Lung (tissue), 11 donors: ENCODE measurements at regions not wholly inside any gene's neighbourhood (a gene's known extent, or its start where the extent isn't known, plus 50 kb on each side); places are given as distances from the start of the nearest gene placed in this dataset.

Experiments
- ATAC-seq: fragments of 200-7000 bp; cut with Tn5 transposase; one replicate; pipeline ENCODE4 v1.9.1; 2020; ENCODE audit warnings: moderate number of reproducible peaks; ENCODE audit not compliant: insufficient read depth, low FRiP score
- DNase-seq, 3 donors: peaks; one replicate each; pipeline ENCODE4 v3.0.0-alpha.2; 2013 to 2017
- H3K27ac ChIP-seq, 2 donors: one replicate each; pipeline ENCODE4 v1.5.1; 2013; ENCODE audit warnings: mild to moderate bottlenecking in 2 of 2, moderate library complexity in 2 of 2, control low read depth in 1 of 2, inconsistent platforms in 1 of 2, low read depth in 1 of 2, low read length in 1 of 2
- H3K27me3 ChIP-seq, 3 donors: one replicate each; pipeline ENCODE4 v1.5.1; 2013; ENCODE audit warnings: low read length in 2 of 3; ENCODE audit not compliant: control insufficient read depth in 3 of 3, insufficient read depth in 3 of 3
- H3K36me3 ChIP-seq, 4 donors: one replicate each; pipeline ENCODE4 v1.5.1; 2013; ENCODE audit warnings: low read length in 4 of 4, mild to moderate bottlenecking in 1 of 4, moderate library complexity in 1 of 4; ENCODE audit not compliant: control insufficient read depth in 4 of 4, insufficient read depth in 4 of 4
- H3K4me1 ChIP-seq, 5 donors: one replicate each; pipeline ENCODE4 v1.5.1; 2013; ENCODE audit warnings: low read length in 5 of 5, mild to moderate bottlenecking in 2 of 5, moderate library complexity in 1 of 5; ENCODE audit not compliant: control insufficient read depth in 5 of 5, insufficient read depth in 5 of 5
- H3K4me3 ChIP-seq: one replicate; pipeline ENCODE4 v1.5.1; 2013; ENCODE audit warnings: mild to moderate bottlenecking, control low read depth, moderate library complexity
- H3K9ac ChIP-seq, 2 donors: one replicate each; pipeline ENCODE4 v1.5.1; 2013; ENCODE audit warnings: low read length in 2 of 2, control low read depth in 1 of 2; ENCODE audit not compliant: insufficient read depth in 1 of 2
- H3K9me3 ChIP-seq, 4 donors: one replicate each; pipeline ENCODE4 v1.5.1; 2013; ENCODE audit warnings: low read length in 3 of 4, mild to moderate bottlenecking in 1 of 4, moderate library complexity in 1 of 4; ENCODE audit not compliant: control insufficient read depth in 4 of 4, insufficient read depth in 3 of 4
- CTCF ChIP-seq: IDR thresholded peaks from 2 replicates; pipeline ENCODE4 v1.5.1; 2012; ENCODE audit warnings: mild to moderate bottlenecking; ENCODE audit errors: control extremely low read depth, extremely low read depth
- WGBS, 2 donors: extraction: QIAGEN DNeasy Blood & Tissue Kit; methylation state at CpG; one replicate each; pipeline ENCODE4 v1.1.7; 2013; 5-methylcytosine and 5-hydroxymethylcytosine counted together
- donor health status: control.
- donor health status: control.
- donor health status: Bipolar disorder and iron deficiency.
- donor health status: healthy.
- donor health status: DM: yes; HTN: yes; CAD: no.

GRCh38 chr15:62601777-62602545 is 436.9 kb upstream of the C2CD4B start:
- DNase-seq (no peak), ATAC-seq (no peak)
- Histone ChIP-seq H3K27me3 (no peaks in the 10 kb centered on the region), H3K4me3 (no peak overlapping the region), H3K4me1 (peaks cover 0 to 17% (median 5%) of the 10 kb centered on the region in 5 donors), H3K36me3 (no peaks in the 10 kb centered on the region), H3K9ac (no peak overlapping the region), H3K27ac (no peak overlapping the region), H3K9me3 (no peaks in the 10 kb centered on the region)
- 92 to 94% methylated on average over 9 of the region's 9 CpGs for WGBS, 2 donors
- TF ChIP-seq CTCF: no peak

GRCh38 chr15:62603742-62604141 is 438.7 kb upstream of the C2CD4B start:
- Histone ChIP-seq H3K27ac (no peak overlapping the region), H3K9ac (no peak overlapping the region), H3K36me3 (no peaks in the 10 kb centered on the region), H3K4me3 (no peak overlapping the region), H3K4me1 (peaks cover 0 to 24% (median 5%) of the 10 kb centered on the region in 5 donors), H3K9me3 (no peaks in the 10 kb centered on the region), H3K27me3 (no peaks in the 10 kb centered on the region)
- no peak for TF ChIP-seq CTCF
- no peak for ATAC-seq
- DNase-seq: peak in 1 of 3 donors; percentile 41
- WGBS, 2 donors: 93 to 96% methylated on average over 1 of the region's 1 CpG

GRCh38 chr15:62605282-62605681 is 437.3 kb upstream of the TPM1 start:
- Histone ChIP-seq H3K36me3 (no peaks in the 10 kb centered on the region), H3K9ac (no peak overlapping the region), H3K4me1 (peaks cover 0 to 23% (median 4%) of the 10 kb centered on the region in 5 donors), H3K4me3 (no peak overlapping the region), H3K27ac (no peak overlapping the region), H3K27me3 (no peaks in the 10 kb centered on the region), H3K9me3 (no peaks in the 10 kb centered on the region)
- TF ChIP-seq CTCF: no peak
- WGBS, 2 donors: 91 to 93% methylated on average over 7 of the region's 7 CpGs
- ATAC-seq (no peak), DNase-seq (no peak)
